D341Med (cell line): ENCODE measurements at regions not wholly inside any gene's neighbourhood (a gene's known extent, or its start where the extent isn't known, plus 50 kb on each side); places are given as distances from the start of the nearest gene placed in this dataset.
"Not testable (repeated sequence)": the region's sequence is repeated elsewhere in the genome, so short reads cannot be mapped to it uniquely, and the experiment has no call there.

ENCODE experiments used
- DNase-seq: peaks from one replicate; pipeline ENCODE4 v3.0.0; 2012; ENCODE audit warnings: low spot score

- DNase-seq: no peak
These were observed 244.9 kb downstream of the ARHGAP12 start for GRCh38 chr10:31683682-31684081.

GRCh38 chr10:31679936-31680335 lies 248.7 kb downstream of the ARHGAP12 start:
- no peak for DNase-seq

- no peak for DNase-seq
These were observed 249.8 kb downstream of the ARHGAP12 start for GRCh38 chr10:31678575-31679516.

GRCh38 chr10:31678139-31678536 lies 250.5 kb downstream of the ARHGAP12 start:
- no peak for DNase-seq

GRCh38 chr10:31677195-31678138 lies 251.2 kb downstream of the ARHGAP12 start:
- DNase-seq: no peak

GRCh38 chr10:31675726-31676125 lies 252.9 kb downstream of the ARHGAP12 start:
- DNase-seq: no peak

- no peak for DNase-seq
These were observed 259.3 kb downstream of the ARHGAP12 start for GRCh38 chr10:31669357-31669756.

GRCh38 chr10:31668326-31668725 lies 260.3 kb downstream of the ARHGAP12 start:
- no peak for DNase-seq

GRCh38 chr10:31665764-31666279 lies 262.8 kb downstream of the ARHGAP12 start:
- not testable (repeated sequence) for DNase-seq

GRCh38 chr10:31664803-31665202 lies 263.8 kb downstream of the ARHGAP12 start:
- DNase-seq: no peak

- DNase-seq: not testable (repeated sequence)
These were observed 264.6 kb downstream of the ARHGAP12 start for GRCh38 chr10:31664071-31664470.

GRCh38 chr10:31660300-31660699 lies 268.3 kb downstream of the ARHGAP12 start:
- no peak for DNase-seq

GRCh38 chr10:31659665-31660064 lies 269.0 kb downstream of the ARHGAP12 start:
- no peak for DNase-seq

- DNase-seq: no peak
These were observed 271.2 kb downstream of the ARHGAP12 start for GRCh38 chr10:31657434-31657872.

GRCh38 chr10:31656851-31657433 lies 271.7 kb downstream of the ARHGAP12 start:
- DNase-seq: no peak

- DNase-seq: no peak
These were observed 276.6 kb downstream of the ARHGAP12 start for GRCh38 chr10:31652038-31652437.

- DNase-seq: peak; percentile 56
These were observed 278.6 kb downstream of the ARHGAP12 start for GRCh38 chr10:31650010-31650409.

- DNase-seq: no peak
These were observed 279.7 kb downstream of the ARHGAP12 start for GRCh38 chr10:31648966-31649365.

GRCh38 chr10:31647861-31648260 lies 280.8 kb downstream of the ARHGAP12 start:
- no peak for DNase-seq

GRCh38 chr10:31646519-31646918 lies 282.1 kb downstream of the ARHGAP12 start:
- no peak for DNase-seq

- DNase-seq: no peak
These were observed 282.8 kb downstream of the ARHGAP12 start for GRCh38 chr10:31645786-31646185.
